GM18867 (cell line): ENCODE measurements at regions not wholly inside any gene's neighbourhood (a gene's known extent, or its start where the extent isn't known, plus 50 kb on each side); places are given as distances from the start of the nearest gene placed in this dataset.

Experiments
- ATAC-seq: cut with Tn5 transposase; IDR thresholded peaks from one replicate; pipeline ENCODE4 v1.9.1; 2021; ENCODE audit warnings: mild to moderate bottlenecking, moderate library complexity; ENCODE audit not compliant: unreplicated experiment

- no peak for ATAC-seq
Measured at GRCh38 chr1:109827466-109827865, 63.7 kb upstream of the EPS8L3 start.

DNA sequence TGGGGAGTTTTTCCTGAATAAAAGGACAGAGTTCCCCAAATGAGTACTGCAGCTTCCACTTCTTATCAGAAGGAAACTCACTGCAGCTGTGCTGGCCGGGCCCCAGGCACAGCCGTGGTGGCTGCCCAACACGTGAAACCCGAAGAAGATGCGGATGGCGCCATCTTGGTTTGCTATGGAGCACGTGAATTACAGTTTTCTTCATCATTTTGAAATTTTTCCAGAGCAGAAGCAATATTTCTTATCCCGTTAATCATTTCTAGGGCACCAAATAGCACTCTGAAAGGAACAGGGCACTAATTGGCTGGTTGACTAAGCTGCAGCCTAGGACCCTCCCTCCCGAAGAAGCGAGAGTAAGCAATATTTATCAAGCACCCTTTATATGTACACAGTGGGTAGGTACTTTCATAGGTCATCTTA, 63.2 kb upstream of the EPS8L3 start:
- ATAC-seq, result no peak

DNA sequence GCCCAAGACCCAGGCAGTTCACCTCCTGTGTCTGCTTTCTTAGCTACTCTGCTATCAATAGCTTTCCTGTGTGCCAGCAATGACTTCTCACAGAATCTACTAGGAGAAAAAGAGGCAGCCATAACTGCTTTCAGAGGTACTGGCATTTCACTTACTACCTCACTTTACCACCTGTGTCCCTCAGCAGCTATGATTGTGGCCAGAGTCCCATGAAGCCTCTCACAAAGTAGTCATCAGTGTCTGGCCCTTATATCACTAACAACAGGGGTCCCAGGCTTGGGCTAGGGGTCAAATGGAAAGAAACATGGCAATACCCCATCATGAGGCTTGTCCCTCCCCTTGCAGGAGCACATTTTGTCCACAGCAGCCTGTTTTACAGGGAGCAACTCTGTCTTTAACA, 62.7 kb upstream of the EPS8L3 start:
- no peak for ATAC-seq

DNA sequence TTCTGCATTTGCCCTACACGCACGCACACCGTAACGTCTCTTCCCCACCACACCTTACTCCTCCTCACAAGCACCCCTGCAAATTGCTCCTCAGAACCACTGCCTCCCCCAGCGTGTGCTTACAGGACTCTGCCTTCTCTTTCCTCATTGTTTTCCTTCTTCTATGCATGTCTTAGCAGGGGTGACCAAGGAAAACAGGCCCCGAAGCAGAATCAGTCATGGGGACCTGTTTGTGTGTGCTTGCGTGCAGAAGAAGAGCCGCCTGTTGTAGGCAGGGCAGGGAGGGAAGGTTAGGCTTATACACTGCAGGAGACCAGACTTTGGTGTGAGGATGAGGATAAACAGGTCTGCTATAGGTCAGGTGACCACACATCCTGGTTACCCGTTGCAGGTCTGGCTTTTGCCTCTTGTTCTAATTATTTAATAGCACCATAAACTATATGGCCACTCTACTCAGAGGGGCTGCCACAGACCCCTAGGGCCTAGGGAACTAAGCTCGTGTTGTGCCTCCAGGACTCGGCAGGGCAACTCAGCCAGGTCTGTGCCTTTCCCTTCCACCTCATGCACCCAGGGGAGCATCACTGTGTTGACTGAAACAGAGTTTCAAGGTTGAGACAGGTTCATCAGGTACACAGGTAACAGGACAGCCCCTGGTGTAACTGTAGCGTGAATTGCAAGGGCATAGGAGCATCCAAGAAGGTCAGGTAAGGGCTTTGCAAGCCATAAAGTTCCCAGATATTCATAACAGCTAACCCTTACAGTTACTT, 60.8 kb upstream of the EPS8L3 start:
- no peak for ATAC-seq

- ATAC-seq, result no peak
Measured at GRCh38 chr1:109823543-109824348, 60.0 kb upstream of the EPS8L3 start.

- ATAC-seq, result no peak
Measured at GRCh38 chr1:109822749-109823542, 59.2 kb upstream of the EPS8L3 start.

DNA sequence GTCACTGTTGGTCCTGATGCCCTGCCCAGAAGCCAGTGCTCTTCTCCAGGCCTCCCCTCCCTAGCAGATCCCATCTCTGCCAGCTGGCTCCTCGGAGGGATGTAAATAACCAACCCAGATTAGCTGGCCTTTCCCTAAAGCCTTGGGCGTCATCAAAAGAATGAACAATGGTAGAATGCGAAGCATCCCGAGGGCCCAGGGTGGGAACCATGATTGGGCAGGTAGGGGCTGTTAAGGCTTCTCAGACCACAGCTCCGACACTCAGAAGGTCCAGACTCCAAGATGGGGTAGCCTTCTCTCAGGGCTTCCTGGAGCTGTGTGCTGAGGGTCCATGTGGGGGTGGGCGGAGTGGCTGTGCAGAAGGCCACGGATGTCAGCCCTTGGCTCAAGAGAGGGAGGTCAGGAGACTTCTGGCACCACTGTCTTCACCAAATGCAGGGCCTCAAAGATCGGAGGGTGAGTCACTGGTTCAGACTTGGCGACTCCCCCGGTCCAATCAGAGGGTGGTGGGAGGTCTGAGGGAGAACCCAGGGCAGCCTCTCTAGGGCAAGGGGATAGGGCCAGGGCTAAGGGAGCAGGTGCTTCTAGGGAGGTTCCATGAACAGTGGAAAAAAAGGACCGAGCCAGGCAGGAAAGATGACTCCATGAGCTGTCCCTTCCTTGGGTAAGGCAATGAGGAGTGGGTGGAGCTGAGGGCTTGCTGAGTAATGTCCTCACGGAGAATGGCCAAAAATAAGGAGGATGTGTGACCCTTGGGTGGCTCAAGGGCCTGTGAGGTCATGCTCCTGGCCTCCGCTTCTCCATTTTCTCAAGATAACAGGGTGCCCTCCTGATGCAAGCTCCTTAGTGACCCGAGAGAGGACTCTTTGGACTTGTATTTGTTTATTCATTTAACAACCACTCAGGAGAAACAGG, 58.4 kb upstream of the EPS8L3 start:
- no peak for ATAC-seq

DNA sequence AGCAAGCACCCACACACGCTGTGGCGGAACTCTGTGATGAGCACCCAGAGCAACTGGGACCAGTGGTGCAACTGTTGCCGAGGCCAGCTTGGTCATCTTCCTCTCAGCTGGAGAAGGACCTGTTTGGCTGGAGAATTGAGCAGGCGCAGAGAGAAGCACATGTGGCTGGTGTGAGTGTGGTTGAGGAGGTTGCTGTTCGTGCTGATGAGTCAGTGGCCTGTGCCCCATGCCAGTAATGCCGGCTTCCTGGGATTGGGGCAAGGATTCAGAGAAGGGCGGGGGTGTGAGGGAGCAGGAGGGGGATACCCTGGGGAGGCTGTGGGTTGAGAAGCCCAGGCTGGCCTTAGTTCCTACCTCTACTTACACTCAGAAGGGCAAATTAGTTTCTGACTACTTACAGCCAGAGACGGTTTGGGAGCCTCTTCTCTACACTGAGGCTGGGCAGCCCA, 57.5 kb upstream of the EPS8L3 start:
- ATAC-seq, result no peak

DNA sequence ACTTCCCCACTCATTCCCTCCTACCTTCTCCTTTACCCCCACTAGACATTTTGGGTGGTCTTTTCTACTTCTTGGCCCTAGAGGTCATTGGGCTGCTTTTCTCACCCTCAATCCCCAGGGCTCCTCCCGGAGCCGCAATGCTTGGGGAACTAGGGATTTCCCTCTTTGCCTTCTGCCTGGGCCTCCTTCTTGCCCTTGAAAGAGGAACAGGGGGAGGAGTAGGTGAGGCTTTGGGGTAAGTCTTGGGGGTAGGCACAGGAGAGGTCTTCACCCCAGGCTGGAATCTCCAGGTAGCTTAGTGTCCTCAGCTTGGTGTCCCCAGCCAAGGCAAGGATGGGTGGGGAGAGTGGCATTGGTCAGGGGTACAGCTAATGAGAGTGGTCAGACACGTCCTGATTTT, 56.2 kb upstream of the EPS8L3 start:
- ATAC-seq, result no peak

GRCh38 chr1:109818988-109819764, 55.5 kb upstream of the EPS8L3 start:
- ATAC-seq, result no peak

DNA sequence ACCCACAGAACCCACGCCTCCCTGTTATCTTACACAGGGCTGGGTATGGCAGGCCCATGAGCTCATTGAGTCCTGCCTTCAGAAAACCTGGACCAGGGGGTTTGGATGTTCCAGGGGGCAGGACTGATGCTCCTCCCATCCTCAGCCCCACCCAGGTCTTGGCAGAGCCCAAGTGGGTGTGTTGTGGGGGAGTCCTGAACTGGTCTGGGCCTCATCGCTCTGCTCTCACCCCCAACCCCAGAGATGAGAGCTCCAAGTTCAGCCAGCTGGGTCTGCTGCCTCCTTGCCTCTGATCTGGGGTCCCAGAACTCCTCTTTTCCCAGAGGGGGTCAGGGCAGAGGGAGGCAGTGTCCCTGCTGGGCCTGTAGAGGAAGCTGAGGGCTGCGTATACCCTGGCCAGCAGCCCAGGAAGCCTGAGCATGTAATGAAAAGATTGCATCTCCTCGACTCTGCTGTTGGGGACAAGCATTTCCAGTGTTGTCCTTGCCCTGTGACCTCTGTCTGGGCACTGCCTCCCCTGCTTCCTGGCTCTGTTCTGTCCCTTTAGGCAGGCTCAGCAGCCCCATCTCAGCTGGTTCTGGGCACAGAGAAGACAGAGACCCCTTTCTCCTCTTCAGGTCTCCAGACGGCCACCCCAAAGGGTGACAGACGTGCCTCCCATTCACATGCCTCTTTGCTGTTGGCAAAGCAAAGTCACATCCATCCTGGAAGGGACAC, 54.7 kb upstream of the EPS8L3 start:
- ATAC-seq, result no peak

DNA sequence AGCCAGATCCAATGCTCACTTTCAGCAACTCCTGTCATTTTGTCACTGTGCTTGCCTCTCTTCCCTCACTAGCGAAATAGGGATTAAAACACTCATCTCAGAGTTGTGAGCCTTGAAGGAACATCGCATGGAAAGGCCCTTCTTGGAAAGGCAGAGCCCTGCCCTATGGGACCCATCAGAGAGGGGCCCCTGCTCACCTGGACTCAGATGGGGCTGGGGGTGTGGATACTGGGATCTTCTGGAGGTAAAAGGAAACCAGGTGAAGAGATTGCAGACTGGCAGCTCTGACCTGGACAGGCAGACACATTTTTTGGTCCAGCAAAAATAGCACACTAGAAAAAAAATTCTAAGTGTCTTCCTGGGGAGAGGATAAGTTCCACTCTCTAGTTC, 54.2 kb upstream of the EPS8L3 start:
- ATAC-seq, result no peak

GRCh38 chr1:109816975-109817535, 53.3 kb upstream of the EPS8L3 start:
- no peak for ATAC-seq

DNA sequence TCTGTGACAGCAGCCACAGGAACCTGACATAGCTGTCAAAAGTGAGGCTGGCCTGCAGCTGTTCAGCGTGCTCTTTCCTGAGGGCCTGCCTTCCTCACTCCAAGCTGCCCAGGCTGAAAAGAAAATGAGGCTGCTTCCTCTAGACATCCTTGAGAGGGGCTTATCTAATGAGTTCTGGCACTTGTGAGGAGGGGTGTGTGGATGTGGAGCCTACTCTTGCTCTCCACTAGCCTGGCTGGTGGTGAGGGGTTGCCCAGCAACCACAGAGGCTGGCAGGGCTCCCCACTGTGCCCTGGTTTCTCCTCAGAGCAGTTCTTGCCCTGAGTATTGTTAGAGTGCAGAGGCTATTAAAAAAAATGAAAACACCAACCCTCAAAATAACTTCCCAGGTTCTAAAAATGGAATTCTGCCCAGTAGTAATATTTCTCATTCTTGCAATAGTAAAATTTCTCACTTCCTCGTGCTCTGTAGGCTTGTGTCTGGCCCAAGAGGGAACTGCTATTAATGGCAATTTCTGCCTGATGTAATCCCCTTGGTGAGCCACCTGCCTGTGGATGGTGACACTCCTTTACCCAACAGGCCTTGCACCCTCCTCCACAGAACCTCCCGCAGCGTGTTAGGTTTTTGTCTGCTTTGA, 52.6 kb upstream of the EPS8L3 start:
- ATAC-seq, result peak; percentile 87

GRCh38 chr1:109815809-109816174, 52.1 kb upstream of the EPS8L3 start:
- ATAC-seq, result no peak

DNA sequence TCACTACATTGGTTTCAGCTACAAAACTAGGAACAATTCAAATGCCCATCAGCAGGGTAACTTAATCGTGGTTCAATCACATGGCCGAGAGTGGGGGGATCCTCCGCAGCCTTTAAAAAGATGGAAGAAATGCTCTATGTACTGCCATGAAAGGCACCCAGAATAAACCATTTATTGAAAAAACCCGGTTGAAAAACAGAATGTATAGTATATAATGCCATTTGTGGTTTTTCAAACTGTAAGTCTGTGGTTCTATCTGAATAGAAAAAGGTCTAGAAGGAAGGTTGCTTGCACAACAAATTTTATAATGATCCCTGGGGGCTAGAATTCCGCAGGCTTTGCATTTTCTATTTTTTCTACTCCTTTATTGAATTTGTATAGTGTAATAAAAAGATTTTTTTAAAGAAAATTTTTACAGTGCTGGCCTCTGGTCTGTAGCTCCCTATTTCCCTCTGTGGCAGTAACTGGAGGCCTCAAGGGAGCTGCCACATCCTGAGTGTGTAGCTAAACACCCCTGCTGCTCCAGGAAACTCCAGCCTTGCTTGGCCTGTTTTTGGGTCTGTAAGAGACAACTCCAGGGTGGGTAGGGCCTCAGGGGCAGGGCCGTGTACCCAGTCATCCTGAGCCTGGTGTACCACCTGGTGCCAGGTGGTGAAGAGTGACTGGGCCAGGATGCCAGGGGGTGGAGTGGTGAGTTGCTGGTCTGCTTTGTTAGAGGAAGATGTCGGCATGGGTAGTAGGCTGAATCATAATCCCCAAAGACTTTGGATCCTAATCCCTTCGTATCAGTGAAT, 51.5 kb upstream of the EPS8L3 start:
- no peak for ATAC-seq

DNA sequence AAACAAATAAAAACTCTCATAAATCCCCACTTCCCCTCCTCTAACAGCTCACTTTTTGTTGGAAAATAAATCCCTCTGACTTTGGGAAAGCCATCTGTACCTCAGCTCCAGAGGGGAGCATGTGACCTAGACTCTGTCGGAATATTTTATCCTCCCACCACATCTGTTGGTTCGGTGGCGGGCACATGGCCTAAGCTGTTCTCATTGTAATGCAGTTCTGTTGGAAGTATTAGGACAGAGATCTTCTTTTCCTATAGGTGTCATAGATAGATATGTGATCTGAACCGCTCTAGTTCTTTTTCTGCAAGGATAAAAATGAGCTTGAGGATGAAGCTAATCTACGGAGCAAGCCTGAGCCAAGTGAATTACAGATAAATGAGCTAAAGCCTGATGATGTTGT, 50.5 kb upstream of the EPS8L3 start:
- no peak for ATAC-seq
